HepG2 (cell line): ENCODE measurements at regions not wholly inside any gene's neighbourhood (a gene's known extent, or its start where the extent isn't known, plus 50 kb on each side); places are given as distances from the start of the nearest gene placed in this dataset.

Experiments used
- ATF7 ChIP-seq, 2 experiments: fragments of 450-650 bp in 1 of 2; sonication (generic) in 1 of 2; formaldehyde crosslinking in 1 of 2; IDR thresholded peaks; 2 replicates each; pipeline versions ENCODE4 v1.4.0 to v1.6.1; 2016 to 2020; ENCODE audit warnings: antibody characterized with exemption in 1 of 2, mild to moderate bottlenecking in 1 of 2, missing genetic modification reagents in 1 of 2
- FOXA3 ChIP-seq: IDR thresholded peaks from 2 replicates; pipeline ENCODE4 v1.6.1; 2016; ENCODE audit warnings: missing genetic modification reagents, missing compliant biosample characterization
- MEIS2 ChIP-seq: sonication (generic); formaldehyde crosslinking; IDR thresholded peaks from 2 replicates; pipeline ENCODE4 v1.9.0; 2021; ENCODE audit warnings: mild to moderate bottlenecking, missing genetic modification reagents
- POGZ ChIP-seq: sonication (generic); formaldehyde crosslinking; IDR thresholded peaks from 2 replicates; pipeline ENCODE4 v1.4.0; 2020; ENCODE audit warnings: mild to moderate bottlenecking, missing genetic modification reagents
- REL ChIP-seq: sonication (generic); formaldehyde crosslinking; conservative IDR thresholded peaks from 2 replicates; pipeline ENCODE4 v1.8.0; 2022; ENCODE audit warnings: mild to moderate bottlenecking, missing genetic modification reagents, moderate library complexity
- RFXANK ChIP-seq: IDR thresholded peaks from 2 replicates; pipeline ENCODE4 v1.6.1; 2016
- SYNCRIP ChIP-seq: fragments of 200-400 bp; formaldehyde crosslinking; IDR thresholded peaks from 2 replicates; pipeline ENCODE4 v1.6.1; 2018; ENCODE audit warnings: mild to moderate bottlenecking, low read depth, low read length; ENCODE audit not compliant: insufficient read depth
- THAP11 ChIP-seq: IDR thresholded peaks from 2 replicates; pipeline ENCODE4 v1.6.1; 2016; ENCODE audit warnings: missing biosample characterization, missing genetic modification reagents
- THAP9 ChIP-seq: sonication (generic); formaldehyde crosslinking; IDR thresholded peaks from 2 replicates; pipeline ENCODE4; 2020; ENCODE audit warnings: missing genetic modification reagents, mild to moderate bottlenecking, borderline replicate concordance
- TMF1 ChIP-seq: sonication (generic); formaldehyde crosslinking; IDR thresholded peaks from 2 replicates; pipeline ENCODE4 v1.8.1; 2022; ENCODE audit warnings: low read depth, missing genetic modification reagents
- TOPORS ChIP-seq: sonication (generic); formaldehyde crosslinking; IDR thresholded peaks from 2 replicates; pipeline ENCODE4 v1.8.0; 2023; ENCODE audit warnings: mild to moderate bottlenecking, missing genetic modification reagents
- ZMYM2 ChIP-seq: sonication (generic); formaldehyde crosslinking; IDR thresholded peaks from 2 replicates; pipeline ENCODE4 v1.8.0; 2022; ENCODE audit warnings: mild to moderate bottlenecking, missing genetic modification reagents
- ZNF235 ChIP-seq: sonication (generic); formaldehyde crosslinking; IDR thresholded peaks from 2 replicates; pipeline ENCODE4 v1.8.1; 2023; ENCODE audit warnings: mild to moderate bottlenecking, missing genetic modification reagents, borderline replicate concordance
- ZNF30 ChIP-seq: sonication (generic); formaldehyde crosslinking; IDR thresholded peaks from 2 replicates; pipeline ENCODE4 v1.5.0; 2020; ENCODE audit warnings: mild to moderate bottlenecking, missing genetic modification reagents
- ZNF350 ChIP-seq: sonication (generic); formaldehyde crosslinking; IDR thresholded peaks from 2 replicates; pipeline ENCODE4 v1.4.0; 2020; ENCODE audit warnings: mild to moderate bottlenecking, low read depth, missing genetic modification reagents, borderline replicate concordance
- ZNF468 ChIP-seq: sonication (generic); formaldehyde crosslinking; IDR thresholded peaks from 2 replicates; pipeline ENCODE4 v1.8.0; 2022; ENCODE audit warnings: mild to moderate bottlenecking, moderate library complexity, missing genetic modification reagents
- ZNF674 ChIP-seq: sonication (generic); formaldehyde crosslinking; IDR thresholded peaks from 2 replicates; pipeline ENCODE4 v1.5.0; 2020; ENCODE audit warnings: low read depth, mild to moderate bottlenecking, missing genetic modification reagents
- ZSCAN20 ChIP-seq: sonication (generic); formaldehyde crosslinking; IDR thresholded peaks from 2 replicates; pipeline ENCODE4 v1.4.0; 2020; ENCODE audit warnings: missing genetic modification reagents, mild to moderate bottlenecking, borderline replicate concordance
- TF ChIP-seq, protein P1 (sequence below): sonication (generic); formaldehyde crosslinking; IDR thresholded peaks from 2 replicates; pipeline ENCODE4 v1.4.0; 2020; ENCODE audit warnings: mild to moderate bottlenecking, missing genetic modification reagents
- TF ChIP-seq, protein P2 (sequence below): sonication (generic); formaldehyde crosslinking; IDR thresholded peaks from 2 replicates; pipeline ENCODE4 v1.4.0; 2020; ENCODE audit warnings: missing genetic modification reagents
- TF ChIP-seq, protein P3 (sequence below): fragments of 450-650 bp; IDR thresholded peaks from 2 replicates; pipeline ENCODE4 v1.6.1; 2017

GRCh38 chr5:92944903-92945604 lies 636.0 kb downstream of the NR2F1-AS1 start (continued):
- TF ChIP-seq ZMYM2 (CRISPR knock-in tag) (peak; percentile 51; the same call in 1 of the 2 replicates), ZNF235 (no peak), TMF1 (CRISPR knock-in tag) (no peak), MEIS2 (no peak), ZNF674 (CRISPR knock-in tag) (no peak), ZNF468 (CRISPR knock-in tag) (no peak), THAP9 (no peak), POGZ (peak; percentile 73), FOXA3 (peak; percentile 97), THAP11 (peak; percentile 37; the same call in 1 of the 2 replicates), ZSCAN20 (CRISPR knock-in tag) (no peak), RFXANK (CRISPR knock-in tag) (0 out of 2 replicates have a peak, but pooled peaks have one; percentile 56), TOPORS (CRISPR knock-in tag) (no peak), REL (no peak), ATF7 (IDR thresholded peaks at IDR 0.05) (no peak), ATF7 (CRISPR knock-in tag; IDR thresholded peaks at IDR 0.05) (no peak), SYNCRIP (no peak), ZNF30 (CRISPR knock-in tag) (no peak), ZNF350 (CRISPR knock-in tag) (no peak)
- TF ChIP-seq, protein P1, sequence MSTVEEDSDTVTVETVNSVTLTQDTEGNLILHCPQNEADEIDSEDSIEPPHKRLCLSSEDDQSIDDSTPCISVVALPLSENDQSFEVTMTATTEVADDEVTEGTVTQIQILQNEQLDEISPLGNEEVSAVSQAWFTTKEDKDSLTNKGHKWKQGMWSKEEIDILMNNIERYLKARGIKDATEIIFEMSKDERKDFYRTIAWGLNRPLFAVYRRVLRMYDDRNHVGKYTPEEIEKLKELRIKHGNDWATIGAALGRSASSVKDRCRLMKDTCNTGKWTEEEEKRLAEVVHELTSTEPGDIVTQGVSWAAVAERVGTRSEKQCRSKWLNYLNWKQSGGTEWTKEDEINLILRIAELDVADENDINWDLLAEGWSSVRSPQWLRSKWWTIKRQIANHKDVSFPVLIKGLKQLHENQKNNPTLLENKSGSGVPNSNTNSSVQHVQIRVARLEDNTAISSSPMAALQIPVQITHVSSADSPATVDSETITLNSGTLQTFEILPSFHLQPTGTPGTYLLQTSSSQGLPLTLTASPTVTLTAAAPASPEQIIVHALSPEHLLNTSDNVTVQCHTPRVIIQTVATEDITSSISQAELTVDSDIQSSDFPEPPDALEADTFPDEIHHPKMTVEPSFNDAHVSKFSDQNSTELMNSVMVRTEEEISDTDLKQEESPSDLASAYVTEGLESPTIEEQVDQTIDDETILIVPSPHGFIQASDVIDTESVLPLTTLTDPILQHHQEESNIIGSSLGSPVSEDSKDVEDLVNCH (CRISPR knock-in tag) = no peak
- TF ChIP-seq, protein P2, sequence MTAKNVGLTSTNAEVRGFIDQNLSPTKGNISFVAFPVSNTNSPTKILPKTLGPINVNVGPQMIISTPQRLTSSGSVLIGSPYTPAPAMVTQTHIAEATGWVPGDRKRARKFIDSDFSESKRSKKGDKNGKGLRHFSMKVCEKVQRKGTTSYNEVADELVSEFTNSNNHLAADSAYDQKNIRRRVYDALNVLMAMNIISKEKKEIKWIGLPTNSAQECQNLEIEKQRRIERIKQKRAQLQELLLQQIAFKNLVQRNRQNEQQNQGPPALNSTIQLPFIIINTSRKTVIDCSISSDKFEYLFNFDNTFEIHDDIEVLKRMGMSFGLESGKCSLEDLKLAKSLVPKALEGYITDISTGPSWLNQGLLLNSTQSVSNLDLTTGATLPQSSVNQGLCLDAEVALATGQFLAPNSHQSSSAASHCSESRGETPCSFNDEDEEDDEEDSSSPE = no peak; the same call in none of the 2 replicates
- TF ChIP-seq, protein P3, sequence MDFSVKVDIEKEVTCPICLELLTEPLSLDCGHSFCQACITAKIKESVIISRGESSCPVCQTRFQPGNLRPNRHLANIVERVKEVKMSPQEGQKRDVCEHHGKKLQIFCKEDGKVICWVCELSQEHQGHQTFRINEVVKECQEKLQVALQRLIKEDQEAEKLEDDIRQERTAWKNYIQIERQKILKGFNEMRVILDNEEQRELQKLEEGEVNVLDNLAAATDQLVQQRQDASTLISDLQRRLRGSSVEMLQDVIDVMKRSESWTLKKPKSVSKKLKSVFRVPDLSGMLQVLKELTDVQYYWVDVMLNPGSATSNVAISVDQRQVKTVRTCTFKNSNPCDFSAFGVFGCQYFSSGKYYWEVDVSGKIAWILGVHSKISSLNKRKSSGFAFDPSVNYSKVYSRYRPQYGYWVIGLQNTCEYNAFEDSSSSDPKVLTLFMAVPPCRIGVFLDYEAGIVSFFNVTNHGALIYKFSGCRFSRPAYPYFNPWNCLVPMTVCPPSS = no peak
